GM23248 (cell line): ENCODE measurements at regions not wholly inside any gene's neighbourhood (a gene's known extent, or its start where the extent isn't known, plus 50 kb on each side); places are given as distances from the start of the nearest gene placed in this dataset.

Source experiments
- DNase-seq: peaks from one replicate; pipeline ENCODE4 v3.0.0-alpha.2; 2015
- H2AFZ ChIP-seq: fragments of 200-600 bp; sonication (generic); 2 replicates; pipeline ENCODE4 v1.6.1; 2016; ENCODE audit warnings: antibody characterized with exemption
- H3F3A ChIP-seq: fragments of 200-600 bp; sonication (generic); 2 replicates; pipeline ENCODE4 v1.6.1; 2016; ENCODE audit warnings: mild to moderate bottlenecking, antibody characterized with exemption, mixed run types; ENCODE audit not compliant: insufficient read depth
- H3K27ac ChIP-seq: fragments of 200-600 bp; sonication (generic); 2 replicates; pipeline ENCODE4 v1.5.1; 2016; ENCODE audit warnings: mild to moderate bottlenecking
- H3K27me3 ChIP-seq: fragments of 200-600 bp; sonication (generic); replicated peaks from 2 replicates; pipeline ENCODE4 v1.6.1; 2016; ENCODE audit warnings: mild to moderate bottlenecking; ENCODE audit not compliant: insufficient read depth
- H3K36me3 ChIP-seq: fragments of 200-600 bp; sonication (generic); 2 replicates; pipeline ENCODE4 v1.6.1; 2016; ENCODE audit warnings: low read depth, mild to moderate bottlenecking
- H3K4me1 ChIP-seq: fragments of 200-600 bp; sonication (generic); 2 replicates; pipeline ENCODE4 v1.6.1; 2016; ENCODE audit warnings: mild to moderate bottlenecking; ENCODE audit not compliant: insufficient read depth
- H3K4me2 ChIP-seq: fragments of 200-600 bp; sonication (generic); one replicate; pipeline ENCODE4 v1.6.1; 2016; ENCODE audit warnings: mild to moderate bottlenecking; ENCODE audit not compliant: unreplicated experiment
- H3K4me3 ChIP-seq: fragments of 200-600 bp; sonication (generic); 2 replicates; pipeline ENCODE4 v1.5.1; 2016; ENCODE audit warnings: mild to moderate bottlenecking
- H3K79me2 ChIP-seq: fragments of 200-600 bp; sonication (generic); 2 replicates; pipeline ENCODE4 v1.6.1; 2016; ENCODE audit warnings: mild to moderate bottlenecking; ENCODE audit not compliant: insufficient read depth
- H3K9ac ChIP-seq: fragments of 200-600 bp; sonication (generic); 2 replicates; pipeline ENCODE4 v1.6.1; 2016; ENCODE audit warnings: mild to moderate bottlenecking
- H3K9me2 ChIP-seq: fragments of 200-600 bp; sonication (generic); 2 replicates; pipeline ENCODE4 v1.6.1; 2016; ENCODE audit warnings: mixed run types, mild to moderate bottlenecking, moderate library complexity; ENCODE audit not compliant: insufficient read depth
- H3K9me3 ChIP-seq: fragments of 200-600 bp; sonication (generic); one replicate; pipeline ENCODE4 v1.6.1; 2017; ENCODE audit warnings: low read depth
- H4K20me1 ChIP-seq: fragments of 200-600 bp; sonication (generic); 2 replicates; pipeline ENCODE4 v1.6.0; 2016; ENCODE audit not compliant: insufficient read depth
- EZH2 ChIP-seq: fragments of 200-600 bp; sonication (generic); IDR thresholded peaks from 2 replicates; pipeline ENCODE4 v1.6.1; 2018; ENCODE audit warnings: antibody characterized with exemption, mild to moderate bottlenecking; ENCODE audit not compliant: insufficient read depth, poor library complexity, severe bottlenecking
- EZH2phosphoT487 ChIP-seq: fragments of 200-600 bp; sonication (generic); IDR thresholded peaks from 2 replicates; pipeline ENCODE4 v1.6.1; 2018; ENCODE audit warnings: antibody characterized with exemption, moderate library complexity, mild to moderate bottlenecking, low read depth; ENCODE audit not compliant: insufficient read depth
- whole genome bisulfite sequencing, 2 experiments: methylation state at CpG; one replicate each; pipeline ENCODE4 v1.1.6; 2015 to 2017; ENCODE audit warnings: low lambda C conversion rate in 2 of 2, low coverage in 1 of 2; ENCODE audit errors: missing lambda C conversion rate in 2 of 2; 5-methylcytosine and 5-hydroxymethylcytosine counted together
- in situ Hi-C: fragments of 300-500 bp; cut with MboI; formaldehyde crosslinking; loops from 2 replicates; pipeline ENCODE4 v1.15.0; 2020

DNA sequence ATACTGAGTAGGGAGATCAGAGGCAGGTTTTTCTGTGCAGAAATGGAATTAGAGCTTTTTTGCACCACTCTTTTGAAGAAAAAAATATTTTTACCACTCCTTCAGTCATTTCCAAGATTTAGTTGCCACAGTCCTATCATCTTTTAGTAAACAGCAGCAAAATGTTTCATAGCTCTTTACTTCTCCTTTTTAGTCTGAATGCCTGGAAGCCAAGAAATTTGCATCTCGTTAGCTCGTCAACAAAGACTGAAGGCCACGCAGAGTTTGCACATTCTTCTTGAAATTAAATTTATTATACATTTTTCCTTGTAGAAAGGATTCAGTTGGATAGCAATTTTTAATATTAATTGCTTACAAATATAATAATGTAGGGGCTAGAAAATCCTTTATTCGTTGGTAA, 544.5 kb upstream of the ATP2B1 start:
- Histone ChIP-seq H2AFZ (peak overlapping the region; percentile 15; the same call in 1 of the 2 replicates), H3K4me2 (peak overlapping the region; percentile 50)

GRCh38 chr12:90250766-90251165, 542.1 kb upstream of the ATP2B1 start:
- H3K9me3 ChIP-seq, result no peaks in the 10 kb centered on the region
- WGBS, 2 experiments, result 38 to 46% methylated on average over 3 of the region's 3 CpGs
- in situ Hi-C loops, result no loop called here
- no peaks in the 10 kb centered on the region for H3K36me3 ChIP-seq
- peaks cover 15% of the 10 kb centered on the region for H3F3A ChIP-seq
- H3K4me1 ChIP-seq, result peaks cover 22% of the 10 kb centered on the region
- DNase-seq, result peak; percentile 38
- no peaks in the 10 kb centered on the region for H3K79me2 ChIP-seq
- no peak overlapping the region for H3K4me2 ChIP-seq
- no peak overlapping the region for H2AFZ ChIP-seq
- no peak overlapping the region for H3K27ac ChIP-seq
- H3K9ac ChIP-seq, result no peak overlapping the region
- no peaks in the 10 kb centered on the region for H3K9me2 ChIP-seq
- no peaks in the 10 kb centered on the region for H3K27me3 ChIP-seq
- H3K4me3 ChIP-seq, result no peak overlapping the region
- TF ChIP-seq EZH2, result no peak
- no peak for TF ChIP-seq EZH2phosphoT487
- no peaks in the 10 kb centered on the region for H4K20me1 ChIP-seq

More for the DNA sequence above, 544.5 kb upstream of the ATP2B1 start:
- no peak for DNase-seq
- Histone ChIP-seq H3K27ac (peak overlapping the region; percentile 43), H3K9me2 (no peaks in the 10 kb centered on the region), H3K79me2 (no peaks in the 10 kb centered on the region), H3K9ac (no peak overlapping the region), H3K9me3 (no peaks in the 10 kb centered on the region), H4K20me1 (no peaks in the 10 kb centered on the region), H3K4me1 (peaks cover 22% of the 10 kb centered on the region), H3K4me3 (no peak overlapping the region), H3F3A (peaks cover 15% of the 10 kb centered on the region), H3K27me3 (no peaks in the 10 kb centered on the region), H3K36me3 (no peaks in the 10 kb centered on the region)
- TF ChIP-seq EZH2phosphoT487 (no peak), EZH2 (no peak)
- in situ Hi-C loops, result no loop called here
- 31 to 33% methylated on average over 4 of the region's 4 CpGs for WGBS, 2 experiments

GRCh38 chr12:90250042-90250441, 541.4 kb upstream of the ATP2B1 start:
- WGBS, 2 experiments, result 64 to 71% methylated on average over 6 of the region's 6 CpGs
- peaks cover 22% of the 10 kb centered on the region for H3K4me1 ChIP-seq
- no peak for TF ChIP-seq EZH2phosphoT487
- no peak overlapping the region for H3K4me3 ChIP-seq
- no peaks in the 10 kb centered on the region for H4K20me1 ChIP-seq
- H3K79me2 ChIP-seq, result no peaks in the 10 kb centered on the region
- H3K27me3 ChIP-seq, result no peaks in the 10 kb centered on the region
- no peaks in the 10 kb centered on the region for H3K36me3 ChIP-seq
- H3K4me2 ChIP-seq, result no peak overlapping the region
- H3K9me3 ChIP-seq, result no peaks in the 10 kb centered on the region
- DNase-seq, result no peak
- no peaks in the 10 kb centered on the region for H3K9me2 ChIP-seq
- H3K9ac ChIP-seq, result no peak overlapping the region
- no peak overlapping the region for H2AFZ ChIP-seq
- H3F3A ChIP-seq, result peaks cover 15% of the 10 kb centered on the region
- in situ Hi-C loops, result no loop called here
- no peak overlapping the region for H3K27ac ChIP-seq

GRCh38 chr12:90246688-90247087, 538.0 kb upstream of the ATP2B1 start:
- in situ Hi-C loops, result no loop called here

GRCh38 chr12:90245391-90245790, 536.8 kb upstream of the ATP2B1 start:
- Histone ChIP-seq H3F3A (no peaks in the 10 kb centered on the region), H3K9ac (no peak overlapping the region), H3K4me1 (no peaks in the 10 kb centered on the region), H3K4me2 (no peak overlapping the region), H3K27me3 (no peaks in the 10 kb centered on the region), H3K36me3 (no peaks in the 10 kb centered on the region), H4K20me1 (no peaks in the 10 kb centered on the region), H3K9me3 (no peaks in the 10 kb centered on the region), H3K27ac (no peak overlapping the region), H2AFZ (no peak overlapping the region), H3K79me2 (no peaks in the 10 kb centered on the region), H3K4me3 (no peak overlapping the region), H3K9me2 (no peaks in the 10 kb centered on the region)
- in situ Hi-C loops, result no loop called here
- TF ChIP-seq EZH2phosphoT487 (no peak), EZH2 (no peak)
- DNase-seq, result no peak
- WGBS, 2 experiments, result 43 to 49% methylated on average over 2 of the region's 2 CpGs

More at GRCh38 chr12:90246688-90247087, 538.0 kb upstream of the ATP2B1 start:
- no peaks in the 10 kb centered on the region for H4K20me1 ChIP-seq
- no peak overlapping the region for H3K27ac ChIP-seq
- DNase-seq, result no peak
- H3K9me3 ChIP-seq, result no peaks in the 10 kb centered on the region
- no peak overlapping the region for H2AFZ ChIP-seq
- H3K9me2 ChIP-seq, result no peaks in the 10 kb centered on the region
- H3K27me3 ChIP-seq, result no peaks in the 10 kb centered on the region
- H3K36me3 ChIP-seq, result no peaks in the 10 kb centered on the region
- H3F3A ChIP-seq, result no peaks in the 10 kb centered on the region
- no peak overlapping the region for H3K9ac ChIP-seq
- peaks cover 8% of the 10 kb centered on the region for H3K4me1 ChIP-seq
- no peaks in the 10 kb centered on the region for H3K79me2 ChIP-seq
- no peak overlapping the region for H3K4me3 ChIP-seq
- TF ChIP-seq EZH2phosphoT487 (no peak), EZH2 (no peak)
- no peak overlapping the region for H3K4me2 ChIP-seq
